Heart left ventricle (tissue), 13 donors: ENCODE measurements at regions not wholly inside any gene's neighbourhood (a gene's known extent, or its start where the extent isn't known, plus 50 kb on each side); places are given as distances from the start of the nearest gene placed in this dataset.
"Not testable (repeated sequence)": the region's sequence is repeated elsewhere in the genome, so short reads cannot be mapped to it uniquely, and the experiment has no call there.

Experiments used
- POLR2A ChIP-seq, 2 donors: fragments of 450-650 bp; IDR thresholded peaks; one replicate each; pipeline ENCODE4 v1.6.1; 2017; ENCODE audit warnings: antibody characterized with exemption in 2 of 2, mild to moderate bottlenecking in 2 of 2, moderate library complexity in 2 of 2
- TF ChIP-seq, protein P1 (sequence below), 12 donors: fragments of 200-600 bp; sonication (generic) in 4 of 12; IDR thresholded peaks; one replicate each; pipeline versions ENCODE4 v1.5.0 to v1.8.0; 2018 to 2022; ENCODE audit warnings: antibody characterized with exemption in 12 of 12, mild to moderate bottlenecking in 5 of 12
- donor health status: ischemic (EF 13 %, LVEDD 7.1; RV severe dilation, severe dysfunction).
- donor health status: DM: no; HTN: yes; CAD: no.
- donor health status: DM: no; HTN: no; CAD: no.
- donor health status: ischemic (EF 25% LVEDD 6.9; RV normal size, moderate dysfunction).
- donor health status: ischemic (EF 25% LVEDD 5.7; RV mildly dilated, moderate dysfunction).
- donor health status: ischemic (EF 35%, LVEDD 5.7; RV mildly dilated, moderate dysfunction).
- donor health status: nonischemic (EF 11% LVEDD 7.7; RV severe dilation, severe dysfunction).
- donor health status: DM: yes; HTN: yes; CAD: no.
- donor health status: PGD.
- donor health status: ischemic (EF 29% LVEDD 5.4; RV normal size, mild dysfunction).
- donor health status: nonischemic (EF 23%, LVEDD 6.1; RV moderate dilation, normal function).

DNA sequence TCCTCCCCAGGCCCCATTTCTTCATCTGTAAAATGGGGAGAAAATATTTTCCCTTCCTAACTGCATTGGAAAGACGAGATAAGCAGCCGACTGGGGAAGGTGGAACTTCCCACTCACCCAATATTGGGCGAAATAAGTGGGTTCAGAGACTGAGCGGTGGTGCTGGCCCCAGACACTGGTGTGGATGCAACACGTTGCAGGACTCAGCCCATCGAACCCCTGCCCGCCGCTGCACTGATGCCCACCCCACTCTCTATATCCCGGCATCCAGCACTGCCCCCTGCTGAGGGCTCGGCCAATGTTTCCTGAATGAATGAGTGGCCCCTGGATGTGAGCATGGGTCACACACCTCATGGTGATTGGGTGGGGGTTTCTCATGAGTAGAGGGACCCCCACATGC lies 194.4 kb upstream of the ZNG1E start:
- TF ChIP-seq, protein P1, sequence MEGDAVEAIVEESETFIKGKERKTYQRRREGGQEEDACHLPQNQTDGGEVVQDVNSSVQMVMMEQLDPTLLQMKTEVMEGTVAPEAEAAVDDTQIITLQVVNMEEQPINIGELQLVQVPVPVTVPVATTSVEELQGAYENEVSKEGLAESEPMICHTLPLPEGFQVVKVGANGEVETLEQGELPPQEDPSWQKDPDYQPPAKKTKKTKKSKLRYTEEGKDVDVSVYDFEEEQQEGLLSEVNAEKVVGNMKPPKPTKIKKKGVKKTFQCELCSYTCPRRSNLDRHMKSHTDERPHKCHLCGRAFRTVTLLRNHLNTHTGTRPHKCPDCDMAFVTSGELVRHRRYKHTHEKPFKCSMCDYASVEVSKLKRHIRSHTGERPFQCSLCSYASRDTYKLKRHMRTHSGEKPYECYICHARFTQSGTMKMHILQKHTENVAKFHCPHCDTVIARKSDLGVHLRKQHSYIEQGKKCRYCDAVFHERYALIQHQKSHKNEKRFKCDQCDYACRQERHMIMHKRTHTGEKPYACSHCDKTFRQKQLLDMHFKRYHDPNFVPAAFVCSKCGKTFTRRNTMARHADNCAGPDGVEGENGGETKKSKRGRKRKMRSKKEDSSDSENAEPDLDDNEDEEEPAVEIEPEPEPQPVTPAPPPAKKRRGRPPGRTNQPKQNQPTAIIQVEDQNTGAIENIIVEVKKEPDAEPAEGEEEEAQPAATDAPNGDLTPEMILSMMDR (IDR thresholded peaks at IDR 0.05): not testable (repeated sequence)
- not testable (repeated sequence) for TF ChIP-seq POLR2A (IDR thresholded peaks at IDR 0.05)
